Adipose tissue (tissue), 3 donors: ENCODE measurements at regions not wholly inside any gene's neighbourhood (a gene's known extent, or its start where the extent isn't known, plus 50 kb on each side); places are given as distances from the start of the nearest gene placed in this dataset.

ENCODE experiments used
- H3K27ac ChIP-seq: one replicate; pipeline ENCODE4 v1.5.1; 2013; ENCODE audit warnings: low read depth, low read length
- WGBS, 3 donors: extraction: QIAGEN DNeasy Blood & Tissue Kit; methylation state at CpG; one replicate each; pipeline ENCODE4 v1.1.7; 2013; 5-methylcytosine and 5-hydroxymethylcytosine counted together
- donor health status: healthy with polysubstance abuse.
- donor health status: Bipolar disorder and iron deficiency.
- donor health status: healthy.

GRCh38 chr2:144253743-144254142 lies 266.2 kb downstream of the ZEB2 start:
- 90 to 97% (median 95%) methylated on average over 4 of the region's 4 CpGs for WGBS, 3 donors
- no peak overlapping the region for H3K27ac ChIP-seq

GRCh38 chr2:144252694-144253093 lies 267.2 kb downstream of the ZEB2 start:
- 97 to 100% (median 100%) methylated on average over 1 of the region's 1 CpG for WGBS, 3 donors
- H3K27ac ChIP-seq = no peak overlapping the region

DNA sequence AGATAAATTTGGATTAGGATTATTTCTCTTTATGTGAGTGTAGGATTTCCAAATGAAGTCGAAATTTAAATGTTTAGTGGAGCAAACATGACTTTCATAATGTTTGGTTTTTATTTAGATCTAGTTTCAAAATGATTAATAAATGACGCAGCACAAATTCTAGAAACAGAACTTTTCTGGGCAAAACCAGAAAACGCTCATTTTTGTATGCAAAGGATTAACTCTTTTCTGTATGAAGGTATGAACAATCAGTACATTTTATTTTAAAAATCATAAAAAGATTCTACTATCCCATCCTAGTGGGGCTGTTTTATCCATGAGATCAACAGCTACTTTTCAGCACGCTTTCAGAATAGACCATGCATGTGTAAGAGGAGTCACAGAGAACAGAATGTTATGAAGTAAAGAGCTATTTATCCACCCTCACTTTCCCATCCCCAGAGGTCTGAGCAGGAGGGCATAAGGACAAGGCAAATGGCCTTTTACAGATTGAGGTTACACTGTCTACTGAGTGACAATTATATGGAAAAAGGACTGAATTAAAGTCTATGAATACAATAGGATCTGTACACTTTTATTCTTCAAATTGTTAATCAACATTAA lies 270.8 kb downstream of the ZEB2 start:
- WGBS, 3 donors = 72 to 86% (median 77%) methylated on average over 4 of the region's 4 CpGs

GRCh38 chr2:144248350-144249034 lies 271.4 kb downstream of the ZEB2 start:
- H3K27ac ChIP-seq = no peak overlapping the region
- 96 to 98% (median 97%) methylated on average over 4 of the region's 4 CpGs for WGBS, 3 donors

More for the DNA sequence above, 270.8 kb downstream of the ZEB2 start:
- no peak overlapping the region for H3K27ac ChIP-seq

DNA sequence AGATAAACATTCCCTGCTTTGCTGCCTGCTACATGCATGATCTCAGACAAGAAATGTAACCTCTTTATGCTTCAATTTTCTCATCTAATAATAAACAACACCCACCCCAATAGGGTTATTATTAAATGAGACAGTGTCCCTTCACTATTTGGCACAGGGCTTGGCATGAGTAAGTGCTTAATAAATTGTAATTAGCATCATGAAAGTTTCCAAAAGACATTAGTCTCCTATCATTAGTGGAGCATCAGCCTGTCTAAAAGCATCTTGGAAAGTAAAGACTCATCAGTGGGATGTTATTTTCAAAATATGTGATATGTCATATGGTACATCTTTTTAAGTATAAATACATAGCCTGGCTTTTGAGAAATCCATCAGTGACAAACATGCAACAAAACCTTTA lies 275.0 kb downstream of the ZEB2 start:
- no peak overlapping the region for H3K27ac ChIP-seq

GRCh38 chr2:144242311-144242710 lies 277.6 kb downstream of the ZEB2 start:
- 95 to 99% (median 97%) methylated on average over 3 of the region's 3 CpGs for WGBS, 3 donors
- H3K27ac ChIP-seq = no peak overlapping the region

GRCh38 chr2:144241801-144242200 lies 278.1 kb downstream of the ZEB2 start:
- no peak overlapping the region for H3K27ac ChIP-seq
- 87 to 94% (median 89%) methylated on average over 1 of the region's 1 CpG for WGBS, 3 donors

- WGBS, 3 donors = 47 to 56% (median 54%) methylated on average over 3 of the region's 3 CpGs
Measured at GRCh38 chr2:144240656-144241339, 279.1 kb downstream of the ZEB2 start.

DNA sequence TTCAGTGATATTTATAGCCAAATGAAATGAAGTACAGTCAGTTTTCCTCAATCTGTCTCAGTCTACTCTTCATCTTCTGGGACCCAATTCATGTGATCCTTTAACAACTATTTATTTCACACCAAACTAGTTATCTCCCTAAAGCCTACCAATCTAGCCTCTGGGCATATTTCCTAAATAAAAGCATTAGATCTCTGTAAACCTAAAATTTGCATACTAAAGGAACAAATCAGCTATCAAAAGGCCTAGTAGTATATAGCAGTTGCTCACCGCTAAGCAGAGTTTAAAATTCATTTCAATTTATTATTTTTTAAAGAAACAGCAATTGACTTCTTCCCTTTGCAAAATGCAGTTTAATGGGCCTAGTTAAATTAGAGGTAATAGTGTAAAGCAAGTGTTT lies 280.2 kb downstream of the ZEB2 start:
- 96 to 98% (median 97%) methylated on average over 1 of the region's 1 CpG for WGBS, 3 donors
- no peak overlapping the region for H3K27ac ChIP-seq

More at GRCh38 chr2:144240656-144241339, 279.1 kb downstream of the ZEB2 start:
- H3K27ac ChIP-seq = no peak overlapping the region

DNA sequence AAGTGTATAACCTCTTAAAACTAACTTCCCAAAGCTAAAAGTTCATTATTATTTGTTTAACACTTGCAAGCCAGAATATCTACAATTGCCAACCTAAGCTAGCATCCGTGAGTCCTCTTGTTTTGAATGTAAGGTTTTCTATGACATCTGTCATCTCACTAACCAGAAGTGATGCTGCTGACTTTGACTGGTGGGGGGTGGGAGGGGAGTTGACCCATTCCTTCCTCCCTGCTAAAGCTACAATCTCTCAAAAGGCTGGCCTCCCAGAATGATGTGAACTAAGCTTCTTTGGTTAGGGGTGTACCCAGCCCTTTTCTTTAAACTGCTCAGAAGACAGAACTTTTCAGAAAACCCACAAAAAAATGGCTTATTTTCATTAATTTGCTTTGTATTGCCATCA lies 280.6 kb downstream of the ZEB2 start:
- H3K27ac ChIP-seq = no peak overlapping the region
- 94 to 100% (median 100%) methylated on average over 1 of the region's 1 CpG for WGBS, 3 donors

DNA sequence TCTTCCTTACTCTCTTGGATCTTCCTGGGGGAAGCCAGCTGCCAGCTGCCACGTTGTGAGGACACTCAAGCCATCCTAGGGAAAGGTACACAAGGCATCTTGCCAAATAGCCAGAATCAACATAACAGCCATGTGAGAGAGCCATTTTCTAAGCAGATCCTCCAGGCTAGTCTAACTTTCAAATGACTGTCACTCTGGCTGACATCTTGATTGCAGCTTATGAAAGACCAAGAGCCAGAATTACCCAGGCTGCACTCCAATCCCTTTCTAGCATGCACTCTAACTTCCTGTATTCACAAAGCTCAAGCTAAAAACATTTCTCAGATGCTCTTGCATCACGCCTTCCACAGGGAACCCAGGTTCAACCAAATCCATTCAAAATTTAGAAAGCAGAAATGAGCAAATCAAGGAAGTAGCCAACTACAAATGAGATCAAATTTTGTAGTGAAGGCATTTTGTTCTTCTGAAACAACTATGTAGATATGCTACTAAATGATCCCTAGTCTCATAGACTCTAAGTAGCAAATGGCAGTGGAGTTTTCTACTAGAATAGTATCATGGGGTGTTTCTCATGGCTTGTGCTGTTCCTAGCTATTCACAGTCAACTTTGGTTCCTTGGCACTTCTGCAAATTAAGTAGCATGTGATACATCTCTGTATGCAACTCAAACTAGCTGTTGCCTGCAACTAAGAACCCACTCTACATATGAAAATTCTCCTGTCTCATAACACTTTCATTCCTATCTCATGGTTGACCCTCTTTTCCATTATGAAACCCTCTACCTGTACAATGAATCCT lies 281.9 kb downstream of the ZEB2 start:
- 57 to 82% (median 65%) methylated on average over 2 of the region's 2 CpGs for WGBS, 3 donors
- H3K27ac ChIP-seq = no peak overlapping the region

DNA sequence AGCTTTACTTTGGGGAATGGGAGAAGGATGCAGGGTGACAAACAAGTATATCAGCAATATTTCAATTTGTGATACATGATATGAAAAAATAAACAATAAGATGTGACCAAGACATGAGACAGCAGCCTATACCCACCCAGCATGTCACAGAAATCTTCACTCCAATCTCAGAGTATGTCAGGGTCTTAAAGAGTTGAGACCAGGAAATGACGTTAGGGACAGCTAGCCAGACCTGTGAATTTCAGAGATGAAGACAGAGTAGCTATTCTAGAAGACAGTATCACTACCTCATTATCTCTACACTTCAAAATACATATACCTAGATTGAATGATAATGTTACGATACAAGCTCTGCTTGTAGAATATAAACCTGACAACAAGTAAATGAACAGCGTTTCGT lies 282.8 kb downstream of the ZEB2 start:
- H3K27ac ChIP-seq = no peak overlapping the region
- WGBS, 3 donors = 88 to 93% (median 92%) methylated on average over 4 of the region's 4 CpGs

DNA sequence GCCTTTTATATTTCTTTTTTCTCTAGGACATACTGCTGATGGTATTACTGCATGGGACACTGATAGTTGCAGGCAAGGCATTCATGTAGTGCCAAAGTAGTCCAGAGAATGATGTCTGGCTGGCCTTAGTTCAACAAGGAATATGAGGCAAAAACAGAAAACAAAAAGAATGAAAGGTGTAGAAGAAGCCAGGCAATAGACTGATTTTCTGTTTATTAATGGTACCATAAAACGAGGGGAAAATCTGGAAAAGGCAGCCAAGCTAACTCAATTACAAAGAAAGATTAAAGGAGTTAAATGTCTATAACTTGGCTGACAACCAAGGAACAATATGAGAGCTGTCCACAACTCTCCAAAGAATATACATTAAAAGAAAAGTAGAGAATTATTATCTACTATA lies 284.9 kb downstream of the ZEB2 start:
- WGBS, 3 donors = 79 to 91% (median 85%) methylated on average over 1 of the region's 1 CpG
- H3K27ac ChIP-seq = no peak overlapping the region

- no peak overlapping the region for H3K27ac ChIP-seq
- WGBS, 3 donors = 71 to 85% (median 79%) methylated on average over 4 of the region's 4 CpGs
Measured at GRCh38 chr2:144234542-144234871, 285.4 kb downstream of the ZEB2 start.

DNA sequence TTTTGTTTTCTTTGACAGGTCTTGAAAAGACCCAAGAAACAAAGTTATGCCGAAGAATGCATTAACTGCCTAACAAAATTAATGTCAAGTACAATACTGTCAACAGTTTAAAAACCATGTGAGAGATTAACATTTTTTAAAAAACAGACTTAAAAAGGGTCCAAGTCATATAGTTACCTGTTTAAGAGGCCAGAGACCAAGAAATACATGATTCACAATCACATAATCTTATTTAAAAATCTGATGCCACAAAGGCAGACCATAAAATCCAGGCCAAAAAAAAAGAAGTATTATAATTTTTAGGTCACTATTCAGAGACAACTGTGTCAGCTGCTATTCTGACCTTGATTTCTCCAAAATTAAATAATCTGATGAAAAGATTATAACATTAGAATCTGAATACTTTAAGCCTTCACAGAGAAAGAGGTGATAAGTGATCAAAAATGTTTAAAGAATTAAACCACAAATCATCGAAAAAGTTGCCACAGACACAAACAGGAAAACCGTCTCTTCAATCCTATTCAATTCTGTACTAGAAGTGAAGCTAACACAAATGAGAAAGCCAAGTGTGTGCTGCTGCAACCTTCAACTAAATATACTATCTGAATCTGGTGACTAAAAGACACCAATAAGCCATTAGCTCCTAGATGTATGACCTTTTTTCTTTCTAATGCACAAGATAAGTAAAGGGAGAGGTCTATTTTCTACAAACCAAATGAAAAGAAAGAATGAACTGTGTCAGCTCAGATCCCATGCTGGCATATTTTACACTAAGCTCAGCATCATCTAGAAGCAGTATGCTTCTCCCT lies 286.0 kb downstream of the ZEB2 start:
- WGBS, 3 donors = 66 to 90% (median 76%) methylated on average over 3 of the region's 3 CpGs
- H3K27ac ChIP-seq = no peak overlapping the region

DNA sequence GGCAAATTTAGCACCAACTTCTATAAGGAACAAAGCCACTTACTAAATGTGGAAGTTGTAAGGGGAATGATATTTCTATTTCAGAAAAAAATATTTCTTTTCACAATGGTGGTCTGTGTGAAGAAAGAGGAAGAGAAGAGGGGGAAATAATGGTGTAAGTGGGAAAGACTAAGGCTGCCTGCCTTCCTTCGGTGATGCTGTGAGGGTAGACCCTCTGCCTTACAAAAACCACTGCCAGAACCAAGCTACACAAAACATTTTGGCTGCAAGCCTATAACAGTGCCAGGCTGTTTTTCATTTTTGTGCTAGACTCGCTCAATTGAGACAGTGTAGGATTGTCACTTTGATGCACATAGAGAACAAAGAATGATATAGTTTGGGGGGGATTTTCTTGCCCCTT lies 286.6 kb downstream of the ZEB2 start:
- 46 to 78% (median 54%) methylated on average over 2 of the region's 2 CpGs for WGBS, 3 donors
- no peak overlapping the region for H3K27ac ChIP-seq

DNA sequence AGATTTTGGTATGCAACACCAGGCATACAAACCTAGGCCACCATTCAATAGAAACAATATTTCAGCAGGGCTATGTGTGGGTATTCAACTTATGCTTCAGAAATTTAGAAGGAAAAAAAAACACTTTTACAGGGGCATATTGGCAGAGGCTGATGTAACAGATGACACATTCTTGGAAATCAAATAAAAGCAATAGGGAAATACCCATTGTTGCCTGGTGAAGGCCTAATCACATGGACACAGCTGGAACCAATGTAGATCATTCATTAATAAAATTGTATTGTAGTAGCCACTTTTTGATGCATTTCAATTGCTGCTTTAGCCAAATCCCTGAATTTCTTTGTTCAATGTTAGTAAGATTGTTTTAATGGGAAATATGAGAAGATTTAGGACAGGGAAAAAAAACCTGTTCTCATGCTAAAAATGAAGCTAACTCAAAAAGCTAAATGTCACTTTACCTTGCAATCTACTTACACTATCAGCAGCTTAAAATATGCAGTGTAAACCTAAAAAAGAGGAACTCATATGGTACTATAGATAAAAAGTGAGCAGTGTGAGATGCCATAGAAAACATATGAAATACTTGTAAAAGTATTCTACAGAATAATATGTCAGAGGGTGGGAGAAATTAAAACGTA lies 289.4 kb downstream of the ZEB2 start:
- 69 to 79% (median 72%) methylated on average over 1 of the region's 1 CpG for WGBS, 3 donors
- no peak overlapping the region for H3K27ac ChIP-seq

- 95 to 97% (median 97%) methylated on average over 4 of the region's 4 CpGs for WGBS, 3 donors
- no peak overlapping the region for H3K27ac ChIP-seq
Measured at GRCh38 chr2:144230033-144230432, 289.9 kb downstream of the ZEB2 start.
